ENCODE measurements at regions not wholly inside any gene's neighbourhood (a gene's known extent, or its start where the extent isn't known, plus 50 kb on each side); places are given as distances from the start of the nearest gene placed in this dataset.

GRCh38 chr3:182198345-182198744 is 486.6 kb downstream of the SOX2 start:
- TF ChIP-seq CTCF (conservative IDR thresholded peaks at IDR 0.05) (no peak), EZH2 (IDR thresholded peaks at IDR 0.05; ENCODE audit: low read depth) (no peak)
- no peak for DNase-seq
- H3K79me2 ChIP-seq (ENCODE audit: low read depth), result no peaks in the 10 kb centered on the region
- H3K36me3 ChIP-seq (ENCODE audit: low read depth), result no peaks in the 10 kb centered on the region
- no TSS peak for BruUV-seq (replicated peaks)
- no peaks in the 10 kb centered on the region for H3F3A ChIP-seq (ENCODE audit: insufficient read depth, low read depth)
- no peak overlapping the region for H2AFZ ChIP-seq
- POLR2A ChIA-PET (ENCODE audit: unreplicated experiment), result no interaction called here
- no peaks in the 10 kb centered on the region for H3K4me1 ChIP-seq (replicated peaks; ENCODE audit: insufficient read depth)
- no peak overlapping the region for H3K4me3 ChIP-seq
- CTCF ChIA-PET, result no interaction called here
- no peak overlapping the region for H3K4me2 ChIP-seq
- H3K27me3 ChIP-seq (ENCODE audit: insufficient read depth, low read depth), result no peaks in the 10 kb centered on the region
- H3K9me2 ChIP-seq (ENCODE audit: insufficient read depth), result no peaks in the 10 kb centered on the region
- intact Hi-C loops (cut with micrococcal nuclease; ENCODE audit: unreplicated experiment), result no loop called here
- no peaks in the 10 kb centered on the region for H4K20me1 ChIP-seq (ENCODE audit: insufficient read depth)
- no peaks in the 10 kb centered on the region for H3K9me3 ChIP-seq (ENCODE audit: insufficient read depth, low read depth)
- H3K27ac ChIP-seq, result no peak overlapping the region

GRCh38 chr3:182201456-182202168 is 489.9 kb downstream of the SOX2 start:
- CTCF ChIA-PET, result no interaction called here
- no TSS peak for BruUV-seq (replicated peaks)
- Histone ChIP-seq H3F3A (ENCODE audit: insufficient read depth, low read depth) (no peaks in the 10 kb centered on the region), H3K4me3 (no peak overlapping the region), H3K27ac (no peak overlapping the region), H3K36me3 (ENCODE audit: low read depth) (no peaks in the 10 kb centered on the region), H3K4me2 (no peak overlapping the region), H3K9me3 (ENCODE audit: insufficient read depth, low read depth) (no peaks in the 10 kb centered on the region), H3K9me2 (ENCODE audit: insufficient read depth) (no peaks in the 10 kb centered on the region), H4K20me1 (ENCODE audit: insufficient read depth) (no peaks in the 10 kb centered on the region), H3K79me2 (ENCODE audit: low read depth) (no peaks in the 10 kb centered on the region), H3K27me3 (ENCODE audit: insufficient read depth, low read depth) (no peaks in the 10 kb centered on the region), H3K4me1 (replicated peaks; ENCODE audit: insufficient read depth) (no peaks in the 10 kb centered on the region), H2AFZ (no peak overlapping the region)
- TF ChIP-seq EZH2 (IDR thresholded peaks at IDR 0.05; ENCODE audit: low read depth), result no peak
- no peak for TF ChIP-seq CTCF (conservative IDR thresholded peaks at IDR 0.05)
- intact Hi-C loops (cut with micrococcal nuclease; ENCODE audit: unreplicated experiment), result no loop called here
- DNase-seq, result no peak
- POLR2A ChIA-PET (ENCODE audit: unreplicated experiment), result interaction anchor here (0.6 kb wide), 1 partner anchor 1420 kb away, joined by 7 read pairs; no protein-coding TSS in a partner anchor

GRCh38 chr3:182212479-182213076 is 500.9 kb downstream of the SOX2 start:
- intact Hi-C loops (cut with micrococcal nuclease; ENCODE audit: unreplicated experiment), result loop anchor here (1.0 to 5.0 kb wide), 3 partner anchors 47 to 501 kb away; partner anchors contain the start of gene SOX2
- ChIA-PET POLR2A (ENCODE audit: unreplicated experiment) (interaction anchor here (0.6 kb wide), 1 partner anchor 82 kb away, joined by 4 read pairs; no protein-coding TSS in a partner anchor), CTCF (interaction anchor here (0.6 kb wide), 1 partner anchor 771 kb away, joined by 3 read pairs; no protein-coding TSS in a partner anchor)
- Histone ChIP-seq H3K36me3 (ENCODE audit: low read depth) (no peaks in the 10 kb centered on the region), H3K4me2 (peak overlapping the region; percentile 24), H4K20me1 (ENCODE audit: insufficient read depth) (no peaks in the 10 kb centered on the region), H3K4me3 (no peak overlapping the region), H3K4me1 (replicated peaks; ENCODE audit: insufficient read depth) (peaks cover 25% of the 10 kb centered on the region), H3K27me3 (ENCODE audit: insufficient read depth, low read depth) (no peaks in the 10 kb centered on the region), H3K79me2 (ENCODE audit: low read depth) (no peaks in the 10 kb centered on the region), H3K27ac (peak overlapping the region; percentile 62), H2AFZ (no peak overlapping the region), H3F3A (ENCODE audit: insufficient read depth, low read depth) (peaks cover 13% of the 10 kb centered on the region), H3K9me3 (ENCODE audit: insufficient read depth, low read depth) (no peaks in the 10 kb centered on the region), H3K9me2 (ENCODE audit: insufficient read depth) (no peaks in the 10 kb centered on the region)
- DNase-seq, result peak; percentile 87 to 100
- no TSS peak for BruUV-seq (replicated peaks)
- no peak for TF ChIP-seq EZH2 (IDR thresholded peaks at IDR 0.05; ENCODE audit: low read depth)
- TF ChIP-seq CTCF (conservative IDR thresholded peaks at IDR 0.05), result no peak

All from PC-9 (cell line).